ENCODE measurements at regions not wholly inside any gene's neighbourhood (a gene's known extent, or its start where the extent isn't known, plus 50 kb on each side); places are given as distances from the start of the nearest gene placed in this dataset.

DNA sequence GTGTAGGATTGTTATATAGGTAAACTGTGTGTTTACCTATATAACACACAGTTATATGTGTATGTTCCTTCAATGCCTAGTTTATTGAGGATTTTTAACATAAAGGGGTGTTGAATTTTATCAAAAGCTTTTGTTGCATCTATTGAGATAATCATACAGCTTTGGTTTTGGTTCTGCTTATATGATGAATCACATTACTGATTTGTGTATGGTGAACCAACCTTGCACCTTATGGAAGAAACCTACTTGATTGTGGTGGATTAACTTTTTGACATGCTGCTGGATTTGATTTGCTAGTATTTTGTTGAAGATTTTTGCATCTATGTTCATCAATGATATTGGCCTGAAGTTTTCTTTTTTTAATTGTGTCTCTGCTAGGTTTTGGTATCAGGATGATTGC, 194.9 kb downstream of the TMEM167A start:
- TF ChIP-seq, protein P1, sequence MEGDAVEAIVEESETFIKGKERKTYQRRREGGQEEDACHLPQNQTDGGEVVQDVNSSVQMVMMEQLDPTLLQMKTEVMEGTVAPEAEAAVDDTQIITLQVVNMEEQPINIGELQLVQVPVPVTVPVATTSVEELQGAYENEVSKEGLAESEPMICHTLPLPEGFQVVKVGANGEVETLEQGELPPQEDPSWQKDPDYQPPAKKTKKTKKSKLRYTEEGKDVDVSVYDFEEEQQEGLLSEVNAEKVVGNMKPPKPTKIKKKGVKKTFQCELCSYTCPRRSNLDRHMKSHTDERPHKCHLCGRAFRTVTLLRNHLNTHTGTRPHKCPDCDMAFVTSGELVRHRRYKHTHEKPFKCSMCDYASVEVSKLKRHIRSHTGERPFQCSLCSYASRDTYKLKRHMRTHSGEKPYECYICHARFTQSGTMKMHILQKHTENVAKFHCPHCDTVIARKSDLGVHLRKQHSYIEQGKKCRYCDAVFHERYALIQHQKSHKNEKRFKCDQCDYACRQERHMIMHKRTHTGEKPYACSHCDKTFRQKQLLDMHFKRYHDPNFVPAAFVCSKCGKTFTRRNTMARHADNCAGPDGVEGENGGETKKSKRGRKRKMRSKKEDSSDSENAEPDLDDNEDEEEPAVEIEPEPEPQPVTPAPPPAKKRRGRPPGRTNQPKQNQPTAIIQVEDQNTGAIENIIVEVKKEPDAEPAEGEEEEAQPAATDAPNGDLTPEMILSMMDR (IDR thresholded peaks at IDR 0.05), result no peak
- TF ChIP-seq POLR2A (IDR thresholded peaks at IDR 0.05), result no peak

All from body of pancreas (tissue), 4 donors.